Cardiac muscle cell (in vitro differentiated cells and primary cell): ENCODE measurements at regions not wholly inside any gene's neighbourhood (a gene's known extent, or its start where the extent isn't known, plus 50 kb on each side); places are given as distances from the start of the nearest gene placed in this dataset.

ENCODE experiments used
- DNase-seq, 2 donors: peaks; one replicate each; pipeline versions ENCODE4 v3.0.0 to v3.0.0-alpha.2; 2010 to 2017; ENCODE audit warnings: low read depth in 1 of 2, low spot score in 1 of 2
- H3K27ac ChIP-seq: fragments of 200-600 bp; sonication (generic); 2 replicates; pipeline ENCODE4 v1.5.1; 2016
- H3K27me3 ChIP-seq: fragments of 200-600 bp; sonication (generic); 2 replicates; pipeline ENCODE4 v1.6.0; 2016; ENCODE audit warnings: control low read depth
- H3K36me3 ChIP-seq: fragments of 200-600 bp; sonication (generic); 2 replicates; pipeline ENCODE4 v1.5.1; 2016; ENCODE audit warnings: control low read depth
- H3K4me1 ChIP-seq: fragments of 200-600 bp; sonication (generic); 2 replicates; pipeline ENCODE4 v1.8.1; 2017; ENCODE audit warnings: low read depth, mild to moderate bottlenecking, mixed run types
- H3K4me3 ChIP-seq: fragments of 200-600 bp; sonication (generic); 2 replicates; pipeline ENCODE4 v1.5.1; 2016; ENCODE audit warnings: mild to moderate bottlenecking
- H3K9me3 ChIP-seq: fragments of 200-600 bp; sonication (generic); 2 replicates; pipeline ENCODE4 v1.5.1; 2017; ENCODE audit warnings: low read depth, mild to moderate bottlenecking, control low read depth
- CTCF ChIP-seq: IDR thresholded peaks from 2 replicates; pipeline ENCODE4 v1.5.1; 2012; ENCODE audit warnings: low read depth, mild to moderate bottlenecking, low read length

DNA sequence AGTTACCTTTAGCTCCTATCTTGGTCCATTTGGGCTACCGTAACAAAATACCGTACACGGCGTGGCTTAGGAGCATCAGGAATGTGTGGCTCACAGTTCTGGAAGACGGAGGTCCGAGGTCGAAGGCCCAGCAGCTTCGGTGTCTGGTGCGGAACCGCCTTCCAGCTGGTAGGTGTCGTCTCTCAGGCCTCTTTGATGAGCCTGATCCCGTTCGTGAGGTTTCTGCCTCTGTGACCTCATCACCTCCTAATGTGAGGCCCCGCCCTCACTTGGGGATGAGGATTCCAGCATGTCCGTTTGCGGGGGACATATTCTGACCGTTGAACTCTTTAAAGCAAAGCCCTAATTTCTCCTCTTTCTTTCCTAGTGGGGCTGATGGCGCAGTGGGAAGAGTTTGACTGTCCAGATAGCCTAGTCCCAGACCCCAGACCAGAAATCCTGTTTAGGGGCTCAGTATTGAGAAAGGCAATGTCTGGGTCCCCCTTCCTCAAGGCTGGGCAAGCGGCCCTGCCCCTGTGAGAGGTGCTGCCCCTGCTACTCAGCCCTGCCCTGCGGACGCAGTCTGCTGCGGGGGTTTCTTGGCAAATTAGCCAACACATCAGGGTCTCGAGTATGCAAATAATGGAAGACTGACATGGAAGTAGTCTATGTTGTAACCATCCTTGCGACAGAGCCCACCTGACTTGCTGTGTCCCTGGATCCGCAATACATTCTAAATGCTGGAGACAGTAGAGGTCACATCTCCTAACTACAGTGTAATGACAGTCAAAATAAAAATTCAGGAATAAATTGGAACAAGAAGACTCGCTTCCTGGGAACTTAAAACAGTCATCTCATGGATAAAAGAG lies 128.0 kb downstream of the ASB1 start:
- Histone ChIP-seq H3K9me3 (no peaks in the 10 kb centered on the region), H3K4me1 (no peaks in the 10 kb centered on the region), H3K4me3 (no peak overlapping the region), H3K27me3 (no peaks in the 10 kb centered on the region), H3K36me3 (no peaks in the 10 kb centered on the region), H3K27ac (no peak overlapping the region)
- TF ChIP-seq CTCF: no peak
- no peak for DNase-seq

DNA sequence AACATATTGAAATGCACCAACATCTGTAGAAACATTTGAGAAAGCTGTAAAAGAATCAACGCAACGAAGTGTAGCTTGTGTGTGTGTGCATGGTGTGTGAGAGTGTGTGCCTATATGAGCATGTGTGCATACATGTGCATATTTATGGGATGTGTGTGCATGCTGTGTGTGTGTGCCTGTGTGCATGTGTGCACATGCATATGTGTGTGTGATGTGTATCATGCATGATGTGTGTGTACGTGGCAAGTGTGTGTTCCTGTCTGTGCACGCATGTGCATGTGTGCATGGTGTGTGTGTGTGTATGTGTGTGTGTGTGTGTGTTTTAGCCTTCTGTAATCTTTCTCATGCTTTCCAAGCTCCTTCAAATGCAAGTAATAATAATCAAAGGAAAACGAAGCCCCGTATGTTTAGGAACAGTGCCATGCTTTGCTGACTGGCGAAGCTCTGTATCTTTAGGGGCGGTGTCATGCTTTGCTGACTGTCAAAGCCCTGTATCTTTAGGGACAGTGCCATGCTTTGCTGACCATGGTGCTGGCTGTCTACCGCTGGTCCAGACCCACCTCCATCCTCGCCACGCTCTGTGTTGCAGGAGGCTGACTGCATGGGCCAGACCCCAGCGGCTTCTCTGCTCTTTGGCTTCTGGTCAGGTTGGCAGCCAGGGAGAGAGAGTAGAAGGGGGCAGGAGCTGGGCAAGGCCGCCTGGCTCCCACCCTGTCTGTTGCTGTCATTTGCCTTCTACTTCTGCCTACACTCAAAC lies 129.2 kb downstream of the ASB1 start:
- Histone ChIP-seq H3K27me3 (no peaks in the 10 kb centered on the region), H3K9me3 (no peaks in the 10 kb centered on the region), H3K4me1 (no peaks in the 10 kb centered on the region), H3K27ac (no peak overlapping the region), H3K4me3 (no peak overlapping the region), H3K36me3 (no peaks in the 10 kb centered on the region)
- DNase-seq: no peak
- TF ChIP-seq CTCF: no peak

DNA sequence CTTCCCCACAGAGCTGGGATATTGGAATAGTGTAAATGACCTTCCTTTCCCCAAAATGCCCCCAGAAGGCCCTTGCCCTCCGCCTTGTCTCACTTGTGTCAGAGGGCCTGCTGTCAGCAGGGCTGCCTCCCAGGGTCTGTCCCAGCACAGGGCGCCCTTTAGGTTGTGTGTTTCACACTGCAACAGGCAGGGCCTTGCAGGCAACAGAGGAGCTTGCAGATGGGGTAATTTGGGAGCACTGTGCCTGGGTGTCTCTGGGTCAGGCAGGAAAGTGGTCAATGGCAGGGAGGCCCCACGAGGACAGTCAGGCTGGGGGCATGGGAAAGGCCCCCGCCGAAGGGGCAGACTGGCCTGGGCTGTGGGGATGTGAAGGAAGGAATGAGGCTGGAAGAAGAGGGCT lies 130.7 kb downstream of the ASB1 start:
- no peak for DNase-seq
- H3K36me3 ChIP-seq: no peaks in the 10 kb centered on the region
- no peaks in the 10 kb centered on the region for H3K4me1 ChIP-seq
- H3K27ac ChIP-seq: no peak overlapping the region
- TF ChIP-seq CTCF: no peak
- H3K4me3 ChIP-seq: no peak overlapping the region
- H3K9me3 ChIP-seq: no peaks in the 10 kb centered on the region
- no peaks in the 10 kb centered on the region for H3K27me3 ChIP-seq

DNA sequence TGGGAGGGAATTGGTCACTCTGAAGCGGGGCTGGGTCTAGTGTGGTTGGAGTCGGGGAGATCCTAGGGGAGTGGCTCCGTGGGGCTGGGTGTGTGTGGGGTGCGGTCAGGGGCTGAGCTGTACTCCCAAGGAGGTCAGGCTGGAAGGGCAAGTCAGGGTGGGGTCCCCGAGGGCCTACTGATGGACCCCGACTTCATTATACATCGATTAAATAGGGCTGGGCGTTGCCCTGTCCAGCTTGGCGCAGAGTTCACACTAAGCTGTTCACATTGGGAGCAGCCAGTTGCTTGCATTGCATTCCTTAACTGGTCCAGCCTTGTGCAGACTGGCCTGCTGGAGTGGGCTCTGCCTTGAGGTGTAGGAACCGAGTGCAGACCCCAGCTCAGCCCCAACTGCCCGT lies 131.2 kb downstream of the ASB1 start:
- TF ChIP-seq CTCF: no peak
- no peak for DNase-seq

DNA sequence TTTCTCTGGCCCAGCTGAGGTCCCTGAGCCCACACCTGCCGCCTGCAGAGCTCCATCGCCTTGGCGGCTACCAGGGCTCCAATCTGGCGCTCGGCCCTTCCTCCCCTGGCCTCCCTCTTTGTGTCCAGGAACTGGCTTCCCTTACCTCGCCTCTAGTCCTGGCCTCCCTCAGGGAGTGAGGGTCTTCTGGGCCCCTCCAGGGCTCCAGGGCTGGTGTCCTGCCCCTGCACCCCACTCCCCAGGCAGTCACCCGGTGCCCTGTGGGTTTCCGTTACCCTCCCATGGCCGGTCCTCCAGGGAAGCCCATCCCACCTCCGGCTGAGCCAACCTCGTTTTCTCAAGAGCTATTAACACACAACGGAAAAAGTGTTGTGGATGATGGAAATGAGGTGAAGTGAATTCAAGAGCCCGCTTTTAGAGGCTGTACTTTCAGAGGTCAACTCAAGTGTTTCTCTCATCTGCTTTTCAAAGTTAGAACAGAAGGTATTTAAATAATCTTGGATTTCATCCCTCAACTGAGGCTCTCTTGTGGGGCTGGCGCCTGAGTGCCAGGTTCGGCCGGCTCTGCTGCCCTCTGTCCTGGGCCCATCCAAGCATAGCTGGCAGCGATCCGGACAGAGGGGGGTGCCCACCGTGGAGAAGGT lies 131.9 kb downstream of the ASB1 start:
- DNase-seq: no peak
- no peak overlapping the region for H3K27ac ChIP-seq
- TF ChIP-seq CTCF: no peak
- no peaks in the 10 kb centered on the region for H3K27me3 ChIP-seq
- no peaks in the 10 kb centered on the region for H3K36me3 ChIP-seq
- no peak overlapping the region for H3K4me3 ChIP-seq
- H3K4me1 ChIP-seq: no peaks in the 10 kb centered on the region
- H3K9me3 ChIP-seq: no peaks in the 10 kb centered on the region

More for the DNA sequence above, 131.2 kb downstream of the ASB1 start:
- no peak overlapping the region for H3K27ac ChIP-seq
- H3K4me1 ChIP-seq: no peaks in the 10 kb centered on the region
- no peaks in the 10 kb centered on the region for H3K36me3 ChIP-seq
- no peaks in the 10 kb centered on the region for H3K27me3 ChIP-seq
- H3K9me3 ChIP-seq: no peaks in the 10 kb centered on the region
- no peak overlapping the region for H3K4me3 ChIP-seq
